ENCODE measurements at regions not wholly inside any gene's neighbourhood (a gene's known extent, or its start where the extent isn't known, plus 50 kb on each side); places are given as distances from the start of the nearest gene placed in this dataset.

DNA sequence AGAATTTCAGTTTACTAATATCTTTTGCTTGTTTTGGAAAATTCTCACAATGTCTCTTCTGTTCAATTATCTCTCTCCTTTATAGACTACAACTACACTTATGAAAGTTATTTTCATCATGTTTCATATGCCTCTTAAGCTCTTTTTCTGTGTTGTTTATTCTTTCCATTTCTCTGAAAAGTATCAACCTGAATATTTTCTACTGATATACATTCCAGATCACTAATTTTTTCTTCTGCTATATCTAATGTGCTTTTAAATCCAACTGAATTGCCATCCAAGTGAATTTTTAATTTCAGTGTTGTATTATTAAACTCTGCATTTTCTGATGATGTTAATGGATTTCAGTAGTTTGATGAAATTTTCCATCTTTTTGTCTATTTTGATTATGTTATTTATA lies 301.3 kb downstream of the HRH4 start (continued):
- no peak for TF ChIP-seq KDM4A (IDR thresholded peaks at IDR 0.05; ENCODE audit: low read depth, low read length, severe bottlenecking)
- TF ChIP-seq SIX5 (IDR thresholded peaks at IDR 0.05; ENCODE audit: low read depth, low read length) = no peak
- TF ChIP-seq ASH2L (IDR thresholded peaks at IDR 0.05; ENCODE audit: low read length) = no peak
